ENCODE measurements at regions not wholly inside any gene's neighbourhood (a gene's known extent, or its start where the extent isn't known, plus 50 kb on each side); places are given as distances from the start of the nearest gene placed in this dataset.

GRCh38 chr2:145114726-145115125 is 594.8 kb upstream of the ZEB2 start:
- no peak overlapping the region for H3K9ac ChIP-seq (ENCODE audit: insufficient read depth, low read length)
- H3K27ac ChIP-seq (ENCODE audit: insufficient read depth, low read length), result no peak overlapping the region
- TF ChIP-seq EZH2 (IDR thresholded peaks at IDR 0.05; ENCODE audit: low read length, missing control alignments), result no peak
- TF ChIP-seq, protein P1, sequence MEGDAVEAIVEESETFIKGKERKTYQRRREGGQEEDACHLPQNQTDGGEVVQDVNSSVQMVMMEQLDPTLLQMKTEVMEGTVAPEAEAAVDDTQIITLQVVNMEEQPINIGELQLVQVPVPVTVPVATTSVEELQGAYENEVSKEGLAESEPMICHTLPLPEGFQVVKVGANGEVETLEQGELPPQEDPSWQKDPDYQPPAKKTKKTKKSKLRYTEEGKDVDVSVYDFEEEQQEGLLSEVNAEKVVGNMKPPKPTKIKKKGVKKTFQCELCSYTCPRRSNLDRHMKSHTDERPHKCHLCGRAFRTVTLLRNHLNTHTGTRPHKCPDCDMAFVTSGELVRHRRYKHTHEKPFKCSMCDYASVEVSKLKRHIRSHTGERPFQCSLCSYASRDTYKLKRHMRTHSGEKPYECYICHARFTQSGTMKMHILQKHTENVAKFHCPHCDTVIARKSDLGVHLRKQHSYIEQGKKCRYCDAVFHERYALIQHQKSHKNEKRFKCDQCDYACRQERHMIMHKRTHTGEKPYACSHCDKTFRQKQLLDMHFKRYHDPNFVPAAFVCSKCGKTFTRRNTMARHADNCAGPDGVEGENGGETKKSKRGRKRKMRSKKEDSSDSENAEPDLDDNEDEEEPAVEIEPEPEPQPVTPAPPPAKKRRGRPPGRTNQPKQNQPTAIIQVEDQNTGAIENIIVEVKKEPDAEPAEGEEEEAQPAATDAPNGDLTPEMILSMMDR (conservative IDR thresholded peaks at IDR 0.05 in 1 of 2, IDR thresholded peaks at IDR 0.05 in 1 of 2; ENCODE audit: low read depth in 1 of 2, low read length in 2 of 2), result no peak
- peaks cover 4% of the 10 kb centered on the region for H3K4me1 ChIP-seq (ENCODE audit: control insufficient read depth, extremely low read depth, insufficient read depth, low read length)
- no peak overlapping the region for H3K4me2 ChIP-seq (ENCODE audit: extremely low read depth, insufficient read depth, low read length)
- H3K27me3 ChIP-seq (ENCODE audit: control insufficient read depth, insufficient read depth, low read length), result no peaks in the 10 kb centered on the region
- no peaks in the 10 kb centered on the region for H3K9me3 ChIP-seq (ENCODE audit: control insufficient read depth, insufficient read depth, low read depth, low read length)
- no peaks in the 10 kb centered on the region for H3K79me2 ChIP-seq (ENCODE audit: control insufficient read depth, insufficient read depth, low read length)
- no peak overlapping the region for H3K4me3 ChIP-seq (replicated peaks in 1 of 4; ENCODE audit: control extremely low read depth in 1 of 4, insufficient read depth in 1 of 4, low read depth in 3 of 4, low read length in 4 of 4)
- no peaks in the 10 kb centered on the region for H3K36me3 ChIP-seq (ENCODE audit: control insufficient read depth, insufficient read depth, low read length)
- peak in 1 of 2 donors; percentile 75 for DNase-seq (ENCODE audit: low read depth in 2 of 2)
- no peaks in the 10 kb centered on the region for H4K20me1 ChIP-seq (ENCODE audit: control insufficient read depth, extremely low read depth, insufficient read depth, low read length)
- no peak overlapping the region for H2AFZ ChIP-seq (ENCODE audit: low read length)

- DNase-seq (ENCODE audit: low read depth in 2 of 2), result no peak
Measured at GRCh38 chr2:145112467-145112866, 592.5 kb upstream of the ZEB2 start.

DNA sequence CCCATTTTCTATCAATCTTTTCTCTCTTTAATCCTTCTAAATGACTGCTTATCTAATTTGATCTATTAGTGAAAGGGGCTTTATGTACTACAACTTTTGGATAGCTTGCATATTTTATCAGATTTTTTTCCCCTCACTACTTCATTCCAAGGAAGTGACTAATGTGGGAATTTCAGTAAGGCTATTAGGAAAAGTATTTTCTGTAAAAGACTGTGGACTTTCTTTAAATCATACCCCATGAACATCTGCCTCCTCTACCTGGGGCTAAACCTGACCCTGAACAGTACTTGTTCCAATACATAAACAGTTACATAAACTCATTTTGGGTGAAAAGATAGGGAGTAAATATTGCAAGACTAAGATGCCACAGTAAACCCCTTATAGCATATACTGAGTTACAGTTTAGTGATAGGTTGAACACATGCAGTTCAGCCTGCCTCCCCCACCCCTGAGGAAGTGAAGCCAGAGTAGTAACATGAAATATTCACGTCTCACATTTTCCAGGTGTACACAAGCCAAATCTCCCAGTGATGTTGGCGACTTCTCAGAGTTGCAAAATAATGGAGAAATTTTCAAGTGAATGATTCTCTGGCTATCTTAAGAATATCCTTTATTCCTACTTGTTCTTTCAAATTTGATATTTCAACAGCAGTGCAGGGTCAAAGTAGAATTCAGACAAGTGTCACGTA is 590.9 kb upstream of the ZEB2 start:
- Histone ChIP-seq H4K20me1 (ENCODE audit: control insufficient read depth, extremely low read depth, insufficient read depth, low read length) (no peaks in the 10 kb centered on the region), H3K9me3 (ENCODE audit: control insufficient read depth, insufficient read depth, low read depth, low read length) (no peaks in the 10 kb centered on the region), H3K36me3 (ENCODE audit: control insufficient read depth, insufficient read depth, low read length) (no peaks in the 10 kb centered on the region), H3K27ac (ENCODE audit: insufficient read depth, low read length) (no peak overlapping the region), H3K4me3 (replicated peaks in 1 of 4; ENCODE audit: control extremely low read depth in 1 of 4, insufficient read depth in 1 of 4, low read depth in 3 of 4, low read length in 4 of 4) (no peak overlapping the region), H3K4me2 (ENCODE audit: extremely low read depth, insufficient read depth, low read length) (no peak overlapping the region), H3K79me2 (ENCODE audit: control insufficient read depth, insufficient read depth, low read length) (no peaks in the 10 kb centered on the region), H3K9ac (ENCODE audit: insufficient read depth, low read length) (no peak overlapping the region), H2AFZ (ENCODE audit: low read length) (no peak overlapping the region), H3K4me1 (ENCODE audit: control insufficient read depth, extremely low read depth, insufficient read depth, low read length) (peaks cover 6% of the 10 kb centered on the region), H3K27me3 (ENCODE audit: control insufficient read depth, insufficient read depth, low read length) (no peaks in the 10 kb centered on the region)
- peak; percentile 21 to 76 for DNase-seq (ENCODE audit: low read depth in 2 of 2)
- TF ChIP-seq, protein P1 (conservative IDR thresholded peaks at IDR 0.05 in 1 of 2, IDR thresholded peaks at IDR 0.05 in 1 of 2; ENCODE audit: low read depth in 1 of 2, low read length in 2 of 2), result no peak
- TF ChIP-seq EZH2 (IDR thresholded peaks at IDR 0.05; ENCODE audit: low read length, missing control alignments), result no peak

More at GRCh38 chr2:145112467-145112866, 592.5 kb upstream of the ZEB2 start:
- no peak overlapping the region for H3K27ac ChIP-seq (ENCODE audit: insufficient read depth, low read length)
- H2AFZ ChIP-seq (ENCODE audit: low read length), result no peak overlapping the region
- no peaks in the 10 kb centered on the region for H3K36me3 ChIP-seq (ENCODE audit: control insufficient read depth, insufficient read depth, low read length)
- H3K4me1 ChIP-seq (ENCODE audit: control insufficient read depth, extremely low read depth, insufficient read depth, low read length), result peaks cover 6% of the 10 kb centered on the region
- H3K27me3 ChIP-seq (ENCODE audit: control insufficient read depth, insufficient read depth, low read length), result no peaks in the 10 kb centered on the region
- H3K79me2 ChIP-seq (ENCODE audit: control insufficient read depth, insufficient read depth, low read length), result no peaks in the 10 kb centered on the region
- no peaks in the 10 kb centered on the region for H3K9me3 ChIP-seq (ENCODE audit: control insufficient read depth, insufficient read depth, low read depth, low read length)
- H3K4me3 ChIP-seq (replicated peaks in 1 of 4; ENCODE audit: control extremely low read depth in 1 of 4, insufficient read depth in 1 of 4, low read depth in 3 of 4, low read length in 4 of 4), result no peak overlapping the region
- no peaks in the 10 kb centered on the region for H4K20me1 ChIP-seq (ENCODE audit: control insufficient read depth, extremely low read depth, insufficient read depth, low read length)
- H3K4me2 ChIP-seq (ENCODE audit: extremely low read depth, insufficient read depth, low read length), result no peak overlapping the region
- TF ChIP-seq EZH2 (IDR thresholded peaks at IDR 0.05; ENCODE audit: low read length, missing control alignments), result no peak
- TF ChIP-seq, protein P1 (conservative IDR thresholded peaks at IDR 0.05 in 1 of 2, IDR thresholded peaks at IDR 0.05 in 1 of 2; ENCODE audit: low read depth in 1 of 2, low read length in 2 of 2), result no peak
- no peak overlapping the region for H3K9ac ChIP-seq (ENCODE audit: insufficient read depth, low read length)

All from fibroblast of lung (primary cell).